22Rv1 (cell line): ENCODE measurements at regions not wholly inside any gene's neighbourhood (a gene's known extent, or its start where the extent isn't known, plus 50 kb on each side); places are given as distances from the start of the nearest gene placed in this dataset.

Source experiments
- ZFX ChIP-seq: fragments of 450-650 bp; IDR thresholded peaks from 2 replicates; pipeline ENCODE4 v1.6.1; 2017; ENCODE audit warnings: antibody characterized with exemption, borderline replicate concordance
- TF ChIP-seq, protein P1 (sequence below): fragments of 450-650 bp; IDR thresholded peaks from 2 replicates; pipeline ENCODE4 v1.5.1; 2017; ENCODE audit warnings: mild to moderate bottlenecking

DNA sequence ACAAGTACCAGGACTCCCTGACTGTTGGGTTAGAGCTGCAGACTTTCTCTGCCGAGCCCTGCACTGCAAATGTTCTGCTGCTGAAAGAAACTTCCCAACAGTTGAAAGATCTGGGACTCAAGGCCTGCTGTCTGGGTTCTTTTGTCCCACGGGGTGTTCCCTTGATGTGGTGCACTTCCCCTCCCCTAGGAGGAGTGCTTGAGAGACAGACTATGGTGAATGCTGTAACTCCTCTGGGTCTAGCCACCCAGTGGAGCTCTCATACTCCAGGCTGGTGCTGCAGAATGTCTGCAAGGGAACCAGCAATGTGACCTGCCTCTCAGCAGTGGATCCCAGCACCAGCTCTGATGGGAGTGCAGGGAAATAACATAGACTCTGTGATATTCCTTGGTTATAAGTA is 129.2 kb upstream of the SLCO1B1 start:
- TF ChIP-seq, protein P1, sequence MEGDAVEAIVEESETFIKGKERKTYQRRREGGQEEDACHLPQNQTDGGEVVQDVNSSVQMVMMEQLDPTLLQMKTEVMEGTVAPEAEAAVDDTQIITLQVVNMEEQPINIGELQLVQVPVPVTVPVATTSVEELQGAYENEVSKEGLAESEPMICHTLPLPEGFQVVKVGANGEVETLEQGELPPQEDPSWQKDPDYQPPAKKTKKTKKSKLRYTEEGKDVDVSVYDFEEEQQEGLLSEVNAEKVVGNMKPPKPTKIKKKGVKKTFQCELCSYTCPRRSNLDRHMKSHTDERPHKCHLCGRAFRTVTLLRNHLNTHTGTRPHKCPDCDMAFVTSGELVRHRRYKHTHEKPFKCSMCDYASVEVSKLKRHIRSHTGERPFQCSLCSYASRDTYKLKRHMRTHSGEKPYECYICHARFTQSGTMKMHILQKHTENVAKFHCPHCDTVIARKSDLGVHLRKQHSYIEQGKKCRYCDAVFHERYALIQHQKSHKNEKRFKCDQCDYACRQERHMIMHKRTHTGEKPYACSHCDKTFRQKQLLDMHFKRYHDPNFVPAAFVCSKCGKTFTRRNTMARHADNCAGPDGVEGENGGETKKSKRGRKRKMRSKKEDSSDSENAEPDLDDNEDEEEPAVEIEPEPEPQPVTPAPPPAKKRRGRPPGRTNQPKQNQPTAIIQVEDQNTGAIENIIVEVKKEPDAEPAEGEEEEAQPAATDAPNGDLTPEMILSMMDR: no peak; the same call in 1 of the 2 replicates
- TF ChIP-seq ZFX: no peak
